Hepatocyte (in vitro differentiated cells): ENCODE measurements at regions not wholly inside any gene's neighbourhood (a gene's known extent, or its start where the extent isn't known, plus 50 kb on each side); places are given as distances from the start of the nearest gene placed in this dataset.

Source experiments
- DNase-seq: peaks from one replicate; pipeline ENCODE4 v3.0.0-alpha.2; 2016; ENCODE audit warnings: low spot score
- H2AFZ ChIP-seq: fragments of 200-600 bp; sonication (generic); 2 replicates; pipeline ENCODE4 v1.6.0; 2016; ENCODE audit warnings: antibody characterized with exemption, mild to moderate bottlenecking
- H3K27ac ChIP-seq: fragments of 200-600 bp; sonication (generic); 2 replicates; pipeline ENCODE4 v1.5.1; 2016; ENCODE audit warnings: mild to moderate bottlenecking
- H3K27me3 ChIP-seq: fragments of 200-600 bp; sonication (generic); 2 replicates; pipeline ENCODE4 v1.6.1; 2016
- H3K36me3 ChIP-seq: fragments of 200-600 bp; sonication (generic); replicated peaks from 2 replicates; pipeline ENCODE4 v1.5.1; 2016; ENCODE audit warnings: low read depth; ENCODE audit not compliant: insufficient read depth
- H3K4me1 ChIP-seq: fragments of 200-600 bp; sonication (generic); 2 replicates; pipeline ENCODE4 v1.5.1; 2016; ENCODE audit warnings: mild to moderate bottlenecking, moderate library complexity; ENCODE audit not compliant: insufficient read depth
- H3K4me2 ChIP-seq: fragments of 200-600 bp; sonication (generic); 2 replicates; pipeline ENCODE4 v1.6.0; 2016
- H3K4me3 ChIP-seq: fragments of 200-600 bp; sonication (generic); 2 replicates; pipeline ENCODE4 v1.5.1; 2016; ENCODE audit warnings: mild to moderate bottlenecking
- H3K79me2 ChIP-seq: fragments of 200-600 bp; sonication (generic); 2 replicates; pipeline ENCODE4 v1.6.0; 2017; ENCODE audit warnings: mild to moderate bottlenecking
- H3K9me2 ChIP-seq: fragments of 200-600 bp; sonication (generic); replicated peaks from 2 replicates; pipeline ENCODE4 v1.6.0; 2017; ENCODE audit warnings: mild to moderate bottlenecking; ENCODE audit not compliant: insufficient read depth
- H3K9me3 ChIP-seq: fragments of 200-600 bp; sonication (generic); 2 replicates; pipeline ENCODE4 v1.5.1; 2016; ENCODE audit warnings: low read depth, mild to moderate bottlenecking
- H4K20me1 ChIP-seq: fragments of 200-600 bp; sonication (generic); 2 replicates; pipeline ENCODE4 v1.6.0; 2016; ENCODE audit warnings: mild to moderate bottlenecking; ENCODE audit not compliant: insufficient read depth, poor library complexity, severe bottlenecking
- EZH2 ChIP-seq: fragments of 200-600 bp; sonication (generic); IDR thresholded peaks from 2 replicates; pipeline ENCODE4 v1.6.1; 2016; ENCODE audit warnings: antibody characterized with exemption, mild to moderate bottlenecking, borderline replicate concordance
- EZH2phosphoT487 ChIP-seq: fragments of 200-600 bp; sonication (generic); IDR thresholded peaks from one replicate; pipeline ENCODE4 v1.6.1; 2018; ENCODE audit warnings: antibody characterized with exemption, mild to moderate bottlenecking, low read depth, moderate library complexity; ENCODE audit not compliant: unreplicated experiment, severe bottlenecking
- WGBS: methylation state at CpG from one replicate; pipeline ENCODE4 v1.1.6; 2016; ENCODE audit warnings: low lambda C conversion rate; ENCODE audit errors: missing lambda C conversion rate; 5-methylcytosine and 5-hydroxymethylcytosine counted together
- TF ChIP-seq, protein P1 (sequence below): fragments of 200-600 bp; sonication (generic); IDR thresholded peaks from 2 replicates; pipeline ENCODE4 v1.5.1; 2016; ENCODE audit warnings: antibody characterized with exemption, mild to moderate bottlenecking; ENCODE audit not compliant: poor library complexity

DNA sequence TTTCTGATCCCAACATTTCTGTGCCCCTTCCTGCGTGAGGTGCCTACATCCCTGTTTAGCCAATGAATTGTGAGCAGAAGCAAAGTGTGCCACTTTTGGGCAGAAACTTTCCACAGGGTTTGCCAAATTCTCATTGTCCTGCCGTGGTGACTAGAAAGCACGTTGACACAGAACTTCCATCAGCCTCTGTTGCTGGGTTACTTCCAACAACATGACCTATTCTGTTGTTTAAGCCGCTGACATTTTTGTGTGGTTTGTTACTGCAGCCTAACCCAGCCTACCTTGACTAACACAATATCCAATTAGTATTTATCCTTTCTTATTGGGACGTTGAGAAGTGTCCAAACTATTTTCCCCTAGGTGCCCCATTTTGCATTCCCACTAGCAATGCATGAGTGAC lies 136.8 kb downstream of the URB2 start:
- no peak for DNase-seq
- H3K36me3 ChIP-seq: no peaks in the 10 kb centered on the region
- 81% methylated on average over 5 of the region's 5 CpGs for WGBS

DNA sequence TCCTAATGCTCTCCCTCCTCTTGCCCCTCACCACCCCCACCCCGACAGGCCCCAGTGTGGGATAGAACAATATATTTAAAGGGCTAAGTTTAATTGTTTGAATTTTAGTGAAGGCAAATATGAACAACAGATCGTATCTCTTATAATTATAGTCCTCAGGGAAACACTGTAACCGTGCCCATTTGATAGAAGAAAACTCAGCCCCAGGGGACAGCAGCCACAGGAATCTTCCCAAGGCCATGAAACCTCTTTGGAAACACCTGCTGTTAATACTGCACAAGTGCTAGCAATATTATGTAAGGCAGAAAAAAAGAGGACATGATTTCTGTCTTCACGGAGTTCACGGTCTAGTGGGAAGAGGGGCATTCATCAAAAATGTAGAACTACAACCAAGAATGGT lies 142.2 kb downstream of the URB2 start:
- TF ChIP-seq, protein P1, sequence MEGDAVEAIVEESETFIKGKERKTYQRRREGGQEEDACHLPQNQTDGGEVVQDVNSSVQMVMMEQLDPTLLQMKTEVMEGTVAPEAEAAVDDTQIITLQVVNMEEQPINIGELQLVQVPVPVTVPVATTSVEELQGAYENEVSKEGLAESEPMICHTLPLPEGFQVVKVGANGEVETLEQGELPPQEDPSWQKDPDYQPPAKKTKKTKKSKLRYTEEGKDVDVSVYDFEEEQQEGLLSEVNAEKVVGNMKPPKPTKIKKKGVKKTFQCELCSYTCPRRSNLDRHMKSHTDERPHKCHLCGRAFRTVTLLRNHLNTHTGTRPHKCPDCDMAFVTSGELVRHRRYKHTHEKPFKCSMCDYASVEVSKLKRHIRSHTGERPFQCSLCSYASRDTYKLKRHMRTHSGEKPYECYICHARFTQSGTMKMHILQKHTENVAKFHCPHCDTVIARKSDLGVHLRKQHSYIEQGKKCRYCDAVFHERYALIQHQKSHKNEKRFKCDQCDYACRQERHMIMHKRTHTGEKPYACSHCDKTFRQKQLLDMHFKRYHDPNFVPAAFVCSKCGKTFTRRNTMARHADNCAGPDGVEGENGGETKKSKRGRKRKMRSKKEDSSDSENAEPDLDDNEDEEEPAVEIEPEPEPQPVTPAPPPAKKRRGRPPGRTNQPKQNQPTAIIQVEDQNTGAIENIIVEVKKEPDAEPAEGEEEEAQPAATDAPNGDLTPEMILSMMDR: no peak
- no peak for TF ChIP-seq EZH2phosphoT487
- H3K36me3 ChIP-seq: no peaks in the 10 kb centered on the region
- H3K27me3 ChIP-seq: no peaks in the 10 kb centered on the region
- no peak overlapping the region for H3K4me2 ChIP-seq
- no peaks in the 10 kb centered on the region for H3K79me2 ChIP-seq
- H3K4me3 ChIP-seq: no peak overlapping the region
- H2AFZ ChIP-seq: no peak overlapping the region
- H3K9me2 ChIP-seq: no peaks in the 10 kb centered on the region
- no peaks in the 10 kb centered on the region for H3K4me1 ChIP-seq
- H3K9me3 ChIP-seq: no peaks in the 10 kb centered on the region
- H4K20me1 ChIP-seq: no peaks in the 10 kb centered on the region
- 77% methylated on average over 5 of the region's 5 CpGs for WGBS
- no peak for DNase-seq
- no peak overlapping the region for H3K27ac ChIP-seq

More for the DNA sequence above, 136.8 kb downstream of the URB2 start:
- no peak overlapping the region for H3K27ac ChIP-seq
- H3K4me2 ChIP-seq: no peak overlapping the region
- no peaks in the 10 kb centered on the region for H3K9me2 ChIP-seq
- H3K9me3 ChIP-seq: no peaks in the 10 kb centered on the region
- no peak overlapping the region for H2AFZ ChIP-seq
- H3K27me3 ChIP-seq: no peaks in the 10 kb centered on the region
- H3K4me1 ChIP-seq: no peaks in the 10 kb centered on the region
- H3K79me2 ChIP-seq: no peaks in the 10 kb centered on the region
- TF ChIP-seq EZH2 (no peak), EZH2phosphoT487 (no peak)
- TF ChIP-seq, protein P1: no peak
- no peaks in the 10 kb centered on the region for H4K20me1 ChIP-seq
- H3K4me3 ChIP-seq: no peak overlapping the region

DNA sequence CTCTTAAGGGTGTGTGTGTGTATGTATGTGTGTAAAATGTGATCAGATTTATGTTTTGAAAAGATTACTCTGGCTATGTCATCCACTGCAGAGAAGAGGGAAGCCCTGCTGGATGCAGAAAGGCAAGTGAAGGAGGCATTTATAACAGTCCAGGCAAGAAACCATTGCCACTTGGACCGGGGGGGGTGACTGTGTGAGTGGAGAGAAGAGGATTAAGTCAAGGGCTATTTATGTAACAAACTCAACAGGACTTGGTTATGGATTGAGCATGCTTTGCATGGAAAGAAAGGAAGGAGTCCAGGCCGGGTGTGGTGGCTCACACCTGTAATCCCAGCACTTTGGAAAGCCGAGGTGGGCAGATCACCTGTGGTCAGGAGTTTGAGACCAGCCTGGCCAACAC lies 143.0 kb downstream of the URB2 start:
- no peak overlapping the region for H3K4me2 ChIP-seq
- WGBS: 90% methylated on average over 3 of the region's 3 CpGs
- H3K4me1 ChIP-seq: no peaks in the 10 kb centered on the region
- no peak overlapping the region for H3K4me3 ChIP-seq
- no peaks in the 10 kb centered on the region for H3K79me2 ChIP-seq
- H3K27ac ChIP-seq: no peak overlapping the region
- H3K36me3 ChIP-seq: no peaks in the 10 kb centered on the region
- DNase-seq: no peak
- TF ChIP-seq, protein P1: no peak
- no peak for TF ChIP-seq EZH2
- no peak for TF ChIP-seq EZH2phosphoT487
- no peaks in the 10 kb centered on the region for H3K9me3 ChIP-seq
- H2AFZ ChIP-seq: no peak overlapping the region
- H3K9me2 ChIP-seq: no peaks in the 10 kb centered on the region
- no peaks in the 10 kb centered on the region for H4K20me1 ChIP-seq
- H3K27me3 ChIP-seq: no peaks in the 10 kb centered on the region

DNA sequence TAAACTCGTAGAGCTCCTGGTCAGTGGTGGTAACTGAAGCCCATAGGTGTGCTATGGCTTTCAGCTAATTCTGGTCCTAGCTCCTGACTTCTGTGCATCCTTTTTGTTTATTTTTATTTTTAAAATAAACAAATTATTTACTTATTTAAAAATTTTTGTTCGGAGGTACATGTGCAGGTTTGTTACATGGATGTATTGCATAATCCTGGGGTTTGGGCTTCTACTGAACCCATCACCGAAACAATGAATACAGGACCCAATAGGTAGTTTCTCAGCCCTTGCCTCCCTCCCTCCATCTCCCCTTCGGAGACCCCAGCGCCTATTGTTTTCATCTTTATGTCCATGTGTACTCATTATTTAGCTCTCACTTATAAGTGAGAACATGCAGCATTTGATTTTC lies 143.8 kb downstream of the URB2 start:
- no peak overlapping the region for H2AFZ ChIP-seq

More for the DNA sequence above, 143.8 kb downstream of the URB2 start:
- H4K20me1 ChIP-seq: no peaks in the 10 kb centered on the region
- H3K27ac ChIP-seq: no peak overlapping the region
- H3K79me2 ChIP-seq: no peaks in the 10 kb centered on the region
- H3K9me3 ChIP-seq: no peaks in the 10 kb centered on the region
- no peak for DNase-seq
- H3K4me3 ChIP-seq: no peak overlapping the region
- no peaks in the 10 kb centered on the region for H3K36me3 ChIP-seq
- 88% methylated on average over 5 of the region's 5 CpGs for WGBS
- no peaks in the 10 kb centered on the region for H3K27me3 ChIP-seq
- H3K4me1 ChIP-seq: no peaks in the 10 kb centered on the region
- TF ChIP-seq EZH2: no peak
- TF ChIP-seq, protein P1: no peak
- TF ChIP-seq EZH2phosphoT487: no peak
- no peak overlapping the region for H3K4me2 ChIP-seq
- no peaks in the 10 kb centered on the region for H3K9me2 ChIP-seq
